ENCODE measurements at regions not wholly inside any gene's neighbourhood (a gene's known extent, or its start where the extent isn't known, plus 50 kb on each side); places are given as distances from the start of the nearest gene placed in this dataset.
"Not testable (repeated sequence)": the region's sequence is repeated elsewhere in the genome, so short reads cannot be mapped to it uniquely, and the experiment has no call there.

DNA sequence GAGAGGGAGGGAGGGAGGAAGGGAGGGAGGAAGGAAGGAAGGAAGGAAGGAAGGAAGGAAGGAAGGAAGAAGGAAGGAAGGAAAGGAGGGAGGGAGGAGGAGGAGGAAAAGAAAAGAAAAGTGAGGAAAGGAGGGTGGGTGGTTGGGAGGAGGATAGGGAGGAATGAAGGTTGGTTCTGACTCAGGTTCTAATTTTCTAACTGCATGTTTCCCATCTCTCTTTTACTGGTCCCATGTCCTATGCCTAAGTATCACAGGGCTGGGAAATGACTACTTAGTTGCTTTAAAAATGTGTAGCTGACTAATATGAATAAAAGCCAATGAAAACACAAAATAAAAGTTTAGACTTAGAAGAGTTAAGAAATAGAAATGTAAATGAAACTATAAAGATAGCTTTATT lies 890.9 kb upstream of the POT1 start:
- Histone ChIP-seq H3K27me3 (ENCODE audit: control insufficient read depth, insufficient read depth, low read length) (no peaks in the 10 kb centered on the region), H3K36me3 (replicated peaks; ENCODE audit: control insufficient read depth, insufficient read depth, low read length) (no peaks in the 10 kb centered on the region), H3K4me3 (ENCODE audit: insufficient read depth, low read depth, low read length) (no peak overlapping the region)
- no peak for DNase-seq

DNA sequence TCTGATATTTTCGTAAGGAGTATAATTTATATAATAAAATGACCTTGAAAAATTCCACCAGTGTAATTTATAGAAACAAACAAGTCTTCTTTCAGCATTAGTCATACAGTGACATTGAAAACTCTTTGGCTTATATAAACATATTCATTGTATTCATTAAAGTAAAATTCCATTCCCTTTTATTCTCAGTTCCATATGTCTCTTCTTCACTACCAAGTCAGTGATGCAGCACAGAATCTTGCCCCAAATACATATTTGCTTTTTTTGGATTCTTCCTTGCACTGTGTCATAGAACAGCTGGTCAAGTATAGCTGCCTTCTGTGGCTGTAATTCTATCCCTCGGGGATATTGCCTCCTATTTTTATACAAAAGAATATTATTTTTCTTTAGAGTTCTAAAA lies 884.5 kb upstream of the POT1 start:
- no peak for DNase-seq
- Histone ChIP-seq H3K36me3 (replicated peaks; ENCODE audit: control insufficient read depth, insufficient read depth, low read length) (no peaks in the 10 kb centered on the region), H3K4me3 (ENCODE audit: insufficient read depth, low read depth, low read length) (no peak overlapping the region), H3K27me3 (ENCODE audit: control insufficient read depth, insufficient read depth, low read length) (no peaks in the 10 kb centered on the region)

DNA sequence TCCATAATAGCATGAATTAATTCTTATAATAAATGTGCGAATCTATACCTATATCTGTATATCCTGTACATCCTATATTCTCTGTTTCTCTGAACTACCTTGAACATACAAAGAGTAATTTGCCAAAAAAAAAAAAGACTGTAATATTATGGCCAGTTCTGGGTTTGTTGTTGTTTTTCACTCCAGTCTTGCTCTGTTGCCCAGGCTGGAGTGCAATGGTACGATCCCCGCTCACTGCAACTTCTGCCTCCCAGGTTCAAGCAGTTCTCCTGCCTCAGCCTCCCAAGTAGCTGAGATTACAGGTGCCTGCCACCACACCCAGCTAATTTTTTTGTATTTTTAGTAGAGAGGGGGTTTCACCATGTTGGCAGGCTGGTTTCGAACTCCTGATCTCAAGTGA lies 876.9 kb upstream of the POT1 start:
- not testable (repeated sequence) for DNase-seq; H3K4me3 ChIP-seq (ENCODE audit: insufficient read depth, low read depth, low read length); H3K36me3 ChIP-seq (replicated peaks; ENCODE audit: control insufficient read depth, insufficient read depth, low read length); H3K27me3 ChIP-seq (ENCODE audit: control insufficient read depth, insufficient read depth, low read length)

DNA sequence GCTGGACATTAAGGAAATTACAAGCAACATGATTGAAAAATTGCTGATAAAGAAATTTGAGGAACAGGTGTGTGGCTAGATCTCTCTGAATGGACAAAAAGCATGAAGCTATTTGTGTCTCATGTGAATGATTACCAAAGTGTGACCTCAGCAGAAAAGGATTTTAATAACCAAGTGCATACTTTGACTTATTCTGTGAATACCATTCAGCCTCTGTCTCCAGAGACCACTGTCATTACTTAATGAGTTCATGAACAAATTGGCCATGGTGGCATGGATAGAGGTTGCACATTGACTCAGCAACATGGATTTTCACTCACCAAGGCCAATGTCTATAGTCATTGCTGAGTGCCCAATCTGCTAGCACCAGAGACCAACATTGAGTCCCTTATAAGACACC lies 874.6 kb upstream of the POT1 start:
- Histone ChIP-seq H3K4me3 (ENCODE audit: insufficient read depth, low read depth, low read length) (no peak overlapping the region), H3K36me3 (replicated peaks; ENCODE audit: control insufficient read depth, insufficient read depth, low read length) (no peaks in the 10 kb centered on the region), H3K27me3 (ENCODE audit: control insufficient read depth, insufficient read depth, low read length) (no peaks in the 10 kb centered on the region)
- DNase-seq = no peak

DNA sequence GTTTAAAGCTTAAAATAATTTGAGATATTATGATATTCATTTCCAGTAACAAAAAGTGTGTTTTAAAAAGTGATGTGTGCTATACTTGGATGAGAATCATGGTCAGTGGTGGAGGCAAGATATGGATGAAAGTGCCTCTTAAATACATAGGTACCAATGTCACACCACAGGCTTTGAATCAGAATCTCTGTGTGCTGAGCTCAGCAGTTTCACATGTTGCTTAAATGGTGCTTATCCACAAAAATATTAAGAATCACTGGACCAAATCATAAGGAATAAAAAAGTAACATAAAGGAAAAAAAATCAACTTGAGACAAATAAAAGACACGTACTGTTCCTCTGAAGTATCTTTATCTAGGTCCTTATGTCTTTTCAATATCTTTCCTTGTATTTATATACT lies 850.5 kb upstream of the POT1 start:
- H3K4me3 ChIP-seq (ENCODE audit: insufficient read depth, low read depth, low read length) = no peak overlapping the region
- H3K36me3 ChIP-seq (replicated peaks; ENCODE audit: control insufficient read depth, insufficient read depth, low read length) = no peaks in the 10 kb centered on the region
- H3K27me3 ChIP-seq (ENCODE audit: control insufficient read depth, insufficient read depth, low read length) = no peaks in the 10 kb centered on the region
- no peak for DNase-seq

DNA sequence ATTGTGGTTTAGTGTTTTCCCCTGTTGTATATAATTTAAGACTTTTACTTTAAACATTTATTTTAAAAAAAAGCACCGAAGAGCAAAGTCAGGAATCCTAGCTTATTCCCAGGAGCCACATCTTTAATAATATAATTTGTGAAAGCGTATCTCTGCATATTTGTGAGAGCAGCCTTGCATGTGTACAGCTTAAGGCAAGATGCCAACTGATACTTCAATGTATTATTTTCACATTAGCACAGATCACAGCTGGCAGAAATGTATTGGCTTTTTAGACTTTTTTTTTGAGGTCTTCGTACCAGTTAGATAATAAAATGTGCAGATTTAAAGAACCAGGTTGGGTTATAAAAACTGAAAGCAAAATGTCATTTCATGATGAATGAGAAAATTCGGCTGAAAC lies 845.7 kb upstream of the POT1 start:
- Histone ChIP-seq H3K36me3 (replicated peaks; ENCODE audit: control insufficient read depth, insufficient read depth, low read length) (no peaks in the 10 kb centered on the region), H3K27me3 (ENCODE audit: control insufficient read depth, insufficient read depth, low read length) (no peaks in the 10 kb centered on the region), H3K4me3 (ENCODE audit: insufficient read depth, low read depth, low read length) (no peak overlapping the region)
- no peak for DNase-seq

DNA sequence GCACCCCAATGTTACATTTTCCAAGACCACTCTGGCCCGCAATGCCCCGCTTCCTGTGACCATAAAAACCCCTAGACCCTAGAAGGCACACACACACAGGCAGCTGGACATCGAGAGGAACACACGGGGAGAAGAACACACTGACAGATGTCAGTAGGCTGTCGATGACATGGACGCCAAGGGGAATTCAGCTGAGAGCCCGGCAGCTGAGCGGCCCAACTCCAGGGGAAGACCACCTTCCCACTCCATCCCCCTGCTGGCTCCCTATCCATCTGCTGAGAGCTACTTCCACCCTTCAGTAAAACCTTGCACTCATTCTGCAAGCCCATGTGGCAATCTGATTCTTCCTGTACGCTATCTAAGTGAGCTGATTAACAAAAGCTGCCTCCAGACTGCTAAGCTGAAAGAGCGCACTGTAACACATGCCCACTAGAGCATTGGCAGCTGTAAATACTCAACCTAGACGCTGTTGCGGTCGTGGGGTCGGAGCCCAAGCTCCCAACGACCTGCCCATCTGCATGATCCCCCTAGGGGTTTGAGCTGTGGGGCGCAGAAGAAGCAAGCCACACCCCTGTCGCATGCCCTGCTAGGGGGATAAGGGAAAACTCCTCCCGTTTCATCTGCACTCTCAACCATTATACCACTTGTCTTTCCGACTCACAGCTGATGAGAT lies 843.6 kb upstream of the POT1 start:
- H3K36me3 ChIP-seq (replicated peaks; ENCODE audit: control insufficient read depth, insufficient read depth, low read length) = no peaks in the 10 kb centered on the region
- no peak for DNase-seq
- H3K4me3 ChIP-seq (ENCODE audit: insufficient read depth, low read depth, low read length) = no peak overlapping the region
- H3K27me3 ChIP-seq (ENCODE audit: control insufficient read depth, insufficient read depth, low read length) = no peaks in the 10 kb centered on the region

DNA sequence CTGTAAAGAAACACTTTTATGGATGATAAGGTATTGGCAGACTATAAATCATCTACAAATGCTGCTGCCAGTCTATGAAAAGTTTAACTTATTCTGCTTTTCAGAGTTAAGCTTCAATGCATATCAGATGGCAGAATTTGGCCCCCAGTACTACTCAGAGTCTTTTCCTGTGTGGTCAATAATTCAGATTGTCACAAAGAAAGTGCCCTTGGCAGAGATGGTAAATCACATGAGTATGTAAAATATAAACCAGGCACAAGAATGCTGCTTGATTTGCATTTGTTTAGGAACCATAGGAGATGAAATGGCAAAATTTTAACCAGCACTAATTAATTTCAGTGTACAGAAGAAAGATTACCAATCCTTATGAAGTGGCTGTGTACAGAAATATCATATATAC lies 818.3 kb upstream of the POT1 start:
- no peak for DNase-seq
- H3K4me3 ChIP-seq (ENCODE audit: insufficient read depth, low read depth, low read length) = no peak overlapping the region
- H3K36me3 ChIP-seq (replicated peaks; ENCODE audit: control insufficient read depth, insufficient read depth, low read length) = no peaks in the 10 kb centered on the region
- no peaks in the 10 kb centered on the region for H3K27me3 ChIP-seq (ENCODE audit: control insufficient read depth, insufficient read depth, low read length)

DNA sequence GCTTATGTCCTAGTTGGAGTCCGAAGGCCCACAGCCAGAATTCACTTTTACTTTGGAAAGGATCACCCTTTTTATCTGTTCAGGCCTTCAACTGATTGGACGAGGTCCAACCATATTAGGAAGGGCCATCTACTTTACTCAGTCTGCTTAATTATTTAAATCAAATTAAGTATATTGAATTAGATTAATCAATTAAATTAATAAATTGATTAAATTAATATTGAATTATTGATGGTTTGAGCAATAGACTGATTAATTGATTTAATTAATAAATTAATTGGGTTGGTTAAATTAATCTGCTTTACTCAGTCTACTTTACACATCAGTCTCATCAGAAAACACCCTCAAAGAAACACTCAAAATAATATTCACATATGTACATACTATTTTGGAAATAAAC lies 816.9 kb upstream of the POT1 start:
- H3K4me3 ChIP-seq (ENCODE audit: insufficient read depth, low read depth, low read length) = no peak overlapping the region
- H3K36me3 ChIP-seq (replicated peaks; ENCODE audit: control insufficient read depth, insufficient read depth, low read length) = no peaks in the 10 kb centered on the region
- no peaks in the 10 kb centered on the region for H3K27me3 ChIP-seq (ENCODE audit: control insufficient read depth, insufficient read depth, low read length)
- no peak for DNase-seq

DNA sequence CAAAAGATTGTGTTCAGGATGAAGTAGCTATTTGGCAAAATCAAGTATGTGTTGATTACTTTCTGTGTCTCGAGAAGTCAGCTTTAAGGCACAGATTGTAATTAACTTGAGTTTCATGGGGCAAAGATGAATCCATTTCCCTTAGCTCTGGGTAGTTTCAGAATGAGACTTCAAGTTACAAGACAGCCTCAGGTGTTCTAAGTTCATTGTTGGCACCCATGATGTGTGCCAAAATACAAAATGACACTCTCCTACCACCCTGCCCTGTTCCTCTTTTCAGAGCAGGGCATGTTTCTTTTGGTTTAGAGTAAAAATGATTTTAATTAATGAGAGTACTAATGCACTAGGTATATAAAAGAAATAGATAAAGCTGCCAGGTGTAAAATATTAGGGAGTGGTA lies 797.6 kb upstream of the POT1 start:
- H3K36me3 ChIP-seq (replicated peaks; ENCODE audit: control insufficient read depth, insufficient read depth, low read length) = no peaks in the 10 kb centered on the region
- no peak overlapping the region for H3K4me3 ChIP-seq (ENCODE audit: insufficient read depth, low read depth, low read length)
- DNase-seq = no peak
- no peaks in the 10 kb centered on the region for H3K27me3 ChIP-seq (ENCODE audit: control insufficient read depth, insufficient read depth, low read length)

DNA sequence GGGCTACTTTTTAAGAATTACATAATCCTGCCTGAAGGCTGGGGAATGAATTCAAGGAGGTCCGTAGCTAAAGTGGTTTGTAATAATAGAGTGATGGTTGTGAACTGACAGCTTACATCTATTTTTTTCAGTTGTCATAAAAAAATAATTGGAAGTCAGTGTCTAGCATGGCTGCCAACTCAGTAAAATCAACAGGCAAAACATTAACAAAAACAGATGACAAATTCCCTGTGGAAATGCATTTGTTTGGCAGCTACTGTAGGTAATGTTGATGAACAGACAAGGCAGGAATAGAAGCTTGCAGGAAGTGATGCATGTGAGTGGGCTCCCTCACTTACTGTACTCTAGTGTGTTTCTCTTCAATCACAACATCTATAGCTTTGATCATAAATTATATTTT lies 766.0 kb upstream of the POT1 start:
- DNase-seq = no peak
- H3K4me3 ChIP-seq (ENCODE audit: insufficient read depth, low read depth, low read length) = no peak overlapping the region

DNA sequence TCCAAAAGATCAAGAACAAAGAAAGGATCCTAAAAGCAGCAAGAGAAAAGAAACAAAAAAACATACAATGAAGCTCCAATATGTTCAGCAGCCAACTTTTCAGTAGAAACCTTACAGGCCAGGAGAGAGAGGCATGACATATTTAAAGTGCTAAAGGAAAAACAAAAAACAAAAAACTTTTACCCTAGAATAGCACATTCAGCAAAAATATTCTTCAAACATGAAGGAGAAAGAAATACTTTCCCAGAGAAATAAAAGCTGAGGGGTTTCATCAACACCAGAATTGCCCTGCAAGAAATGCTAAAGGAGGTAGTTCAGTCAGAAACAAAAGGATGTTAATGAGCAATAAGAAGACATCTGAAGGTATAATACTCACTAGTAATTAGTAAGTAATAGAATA lies 753.5 kb upstream of the POT1 start:
- H3K36me3 ChIP-seq (replicated peaks; ENCODE audit: control insufficient read depth, insufficient read depth, low read length) = no peaks in the 10 kb centered on the region
- DNase-seq = no peak
- no peaks in the 10 kb centered on the region for H3K27me3 ChIP-seq (ENCODE audit: control insufficient read depth, insufficient read depth, low read length)
- H3K4me3 ChIP-seq (ENCODE audit: insufficient read depth, low read depth, low read length) = no peak overlapping the region

More for the DNA sequence above, 766.0 kb upstream of the POT1 start:
- H3K27me3 ChIP-seq (ENCODE audit: control insufficient read depth, insufficient read depth, low read length) = no peaks in the 10 kb centered on the region
- H3K36me3 ChIP-seq (replicated peaks; ENCODE audit: control insufficient read depth, insufficient read depth, low read length) = no peaks in the 10 kb centered on the region

DNA sequence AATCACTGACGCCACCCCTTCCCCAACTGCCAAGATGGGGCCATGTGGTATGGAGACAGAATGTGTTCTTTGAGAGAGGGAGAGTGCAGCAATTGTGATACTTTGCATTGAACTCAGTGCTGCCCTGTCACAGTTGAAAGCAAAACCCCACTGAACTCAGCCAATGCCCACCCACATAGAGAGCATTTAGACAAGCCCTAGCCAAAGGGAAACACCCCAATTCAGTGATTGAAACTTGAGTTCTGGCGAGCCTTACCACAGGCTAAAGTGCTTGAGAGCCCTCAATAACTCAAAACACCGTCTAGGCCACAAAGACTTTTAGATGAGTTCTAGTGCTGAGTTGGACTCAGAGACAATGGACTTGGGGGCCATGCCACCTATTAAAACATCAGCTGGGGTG lies 751.9 kb upstream of the POT1 start:
- Histone ChIP-seq H3K36me3 (replicated peaks; ENCODE audit: control insufficient read depth, insufficient read depth, low read length) (no peaks in the 10 kb centered on the region), H3K27me3 (ENCODE audit: control insufficient read depth, insufficient read depth, low read length) (no peaks in the 10 kb centered on the region), H3K4me3 (ENCODE audit: insufficient read depth, low read depth, low read length) (no peak overlapping the region)
- DNase-seq = no peak

DNA sequence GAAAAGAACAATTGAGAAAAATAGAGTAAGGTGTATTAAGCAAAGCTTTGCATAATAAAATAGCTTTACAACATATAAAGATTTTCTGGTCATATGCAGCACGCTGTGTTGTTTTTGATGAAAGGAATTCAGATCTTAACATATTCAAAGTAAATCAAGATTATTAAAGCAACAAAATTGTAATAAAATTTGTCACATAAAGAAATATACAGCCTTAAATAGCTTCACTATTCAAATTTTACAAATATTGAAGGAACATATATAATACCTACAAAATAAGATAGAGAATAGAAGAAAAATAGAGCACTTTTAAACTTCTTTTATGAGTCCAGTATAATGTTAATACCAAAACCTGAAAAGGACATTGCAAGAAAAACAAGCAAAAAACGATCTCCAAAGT lies 749.1 kb upstream of the POT1 start:
- Histone ChIP-seq H3K4me3 (ENCODE audit: insufficient read depth, low read depth, low read length) (no peak overlapping the region), H3K36me3 (replicated peaks; ENCODE audit: control insufficient read depth, insufficient read depth, low read length) (no peaks in the 10 kb centered on the region), H3K27me3 (ENCODE audit: control insufficient read depth, insufficient read depth, low read length) (no peaks in the 10 kb centered on the region)
- no peak for DNase-seq

DNA sequence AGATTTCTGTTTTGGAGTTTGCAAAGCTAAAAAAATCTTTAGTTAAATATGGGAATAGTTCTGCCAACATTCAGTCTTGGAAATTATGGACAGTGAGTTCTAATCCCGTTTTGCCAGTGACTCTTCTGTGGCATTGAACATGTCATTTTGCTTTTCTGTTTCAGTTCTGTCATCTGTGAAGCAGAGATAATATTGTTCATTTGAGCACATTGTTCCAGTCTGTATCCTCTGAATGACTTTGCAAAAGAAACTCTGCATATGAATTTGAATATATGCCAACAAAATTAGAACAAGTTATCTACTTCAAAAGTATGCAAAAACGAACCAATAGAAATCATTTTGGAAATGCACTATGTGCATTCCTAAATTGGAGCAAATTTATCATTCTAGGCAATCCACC lies 746.0 kb upstream of the POT1 start:
- no peaks in the 10 kb centered on the region for H3K27me3 ChIP-seq (ENCODE audit: control insufficient read depth, insufficient read depth, low read length)
- no peak for DNase-seq
- H3K36me3 ChIP-seq (replicated peaks; ENCODE audit: control insufficient read depth, insufficient read depth, low read length) = no peaks in the 10 kb centered on the region
- H3K4me3 ChIP-seq (ENCODE audit: insufficient read depth, low read depth, low read length) = no peak overlapping the region

DNA sequence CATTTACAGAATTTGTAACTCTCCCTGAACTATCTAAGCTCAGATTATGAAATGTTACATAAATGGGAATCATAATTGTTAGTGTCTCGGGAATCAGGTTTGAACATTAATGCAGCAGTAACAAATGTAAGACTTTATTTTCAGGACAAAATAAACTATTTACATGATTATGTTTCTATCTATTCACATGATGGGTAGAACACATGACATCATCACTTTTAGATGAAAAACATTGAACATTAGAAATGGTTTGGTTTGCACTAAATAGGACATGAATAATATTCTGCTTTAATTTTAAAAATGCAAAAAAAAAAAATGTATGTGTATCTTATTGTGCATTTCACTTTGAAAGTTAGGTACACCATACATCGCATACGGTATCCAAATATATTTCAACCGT lies 745.5 kb upstream of the POT1 start:
- H3K27me3 ChIP-seq (ENCODE audit: control insufficient read depth, insufficient read depth, low read length) = no peaks in the 10 kb centered on the region
- H3K4me3 ChIP-seq (ENCODE audit: insufficient read depth, low read depth, low read length) = no peak overlapping the region
- H3K36me3 ChIP-seq (replicated peaks; ENCODE audit: control insufficient read depth, insufficient read depth, low read length) = no peaks in the 10 kb centered on the region
- no peak for DNase-seq
